GM23338 (cell line): ENCODE measurements at regions not wholly inside any gene's neighbourhood (a gene's known extent, or its start where the extent isn't known, plus 50 kb on each side); places are given as distances from the start of the nearest gene placed in this dataset.

ENCODE experiments used
- ATAC-seq: fragments of 200-7000 bp; cut with Tn5 transposase; 3 replicates; pipeline ENCODE4 v1.9.1; 2020
- DNase-seq: peaks from one replicate; pipeline ENCODE4 v3.0.0-alpha.2; 2015; ENCODE audit warnings: low spot score
- H2AFZ ChIP-seq: fragments of 200-600 bp; sonication (generic); 2 replicates; pipeline ENCODE4 v1.8.0; 2016; ENCODE audit warnings: antibody characterized with exemption, mild to moderate bottlenecking, moderate library complexity
- H3F3A ChIP-seq: fragments of 200-600 bp; sonication (generic); replicated peaks from 2 replicates; pipeline ENCODE4 v1.8.0; 2017; ENCODE audit warnings: antibody characterized with exemption, mixed run types, low read depth
- H3K27ac ChIP-seq: fragments of 200-600 bp; sonication (generic); 2 replicates; pipeline ENCODE4 v1.6.1; 2016; ENCODE audit warnings: low read depth
- H3K27me3 ChIP-seq: fragments of 200-600 bp; sonication (generic); 2 replicates; pipeline ENCODE4 v1.8.0; 2016; ENCODE audit warnings: mild to moderate bottlenecking, mixed run types, moderate library complexity; ENCODE audit not compliant: insufficient read depth
- H3K36me3 ChIP-seq: fragments of 200-600 bp; sonication (generic); 2 replicates; pipeline ENCODE4 v1.8.0; 2016; ENCODE audit warnings: mild to moderate bottlenecking; ENCODE audit not compliant: insufficient read depth
- H3K4me1 ChIP-seq: fragments of 200-600 bp; sonication (generic); 2 replicates; pipeline ENCODE4 v1.8.0; 2016; ENCODE audit warnings: mild to moderate bottlenecking, moderate library complexity; ENCODE audit not compliant: insufficient read depth
- H3K4me2 ChIP-seq: fragments of 200-600 bp; sonication (generic); 2 replicates; pipeline ENCODE4 v1.7.1; 2017; ENCODE audit warnings: mixed run types
- H3K4me3 ChIP-seq: fragments of 200-600 bp; sonication (generic); 2 replicates; pipeline ENCODE4 v1.6.1; 2016; ENCODE audit warnings: mixed run types
- H3K79me2 ChIP-seq: fragments of 200-600 bp; sonication (generic); replicated peaks from 2 replicates; pipeline ENCODE4 v1.8.0; 2017; ENCODE audit warnings: mild to moderate bottlenecking; ENCODE audit not compliant: insufficient read depth
- H3K9me2 ChIP-seq: fragments of 200-600 bp; sonication (generic); 2 replicates; pipeline ENCODE4 v1.8.0; 2017; ENCODE audit not compliant: insufficient read depth
- H4K20me1 ChIP-seq: fragments of 200-600 bp; sonication (generic); replicated peaks from 2 replicates; pipeline ENCODE4 v1.8.0; 2017; ENCODE audit warnings: mild to moderate bottlenecking; ENCODE audit not compliant: insufficient read depth
- H3K27ac Mint-ChIP-seq: 2 replicates; pipeline ENCODE4 v1.8.0; 2020; ENCODE audit warnings: inconsistent platforms, mild to moderate bottlenecking, moderate library complexity, mixed read lengths
- H3K27me3 Mint-ChIP-seq: 3 replicates; pipeline ENCODE4 v1.8.0; 2022; ENCODE audit warnings: low read depth, mild to moderate bottlenecking, moderate library complexity, mixed read lengths, inconsistent platforms; ENCODE audit not compliant: insufficient read depth, poor library complexity
- H3K36me3 Mint-ChIP-seq: 3 replicates; pipeline ENCODE4 v1.8.0; 2021; ENCODE audit warnings: low read depth, mild to moderate bottlenecking, inconsistent platforms, moderate library complexity, mixed read lengths
- H3K4me1 Mint-ChIP-seq: 3 replicates; pipeline ENCODE4 v1.8.0; 2020; ENCODE audit warnings: mild to moderate bottlenecking, inconsistent platforms, mixed read lengths
- H3K4me3 Mint-ChIP-seq: 3 replicates; pipeline ENCODE4 v1.8.0; 2021; ENCODE audit warnings: moderate library complexity, mild to moderate bottlenecking, inconsistent platforms, mixed read lengths
- H3K9me3 Mint-ChIP-seq: 3 replicates; pipeline ENCODE4 v1.8.0; 2020; ENCODE audit warnings: moderate library complexity, mild to moderate bottlenecking, inconsistent platforms, mixed read lengths
- CREB1 ChIP-seq: fragments of 250-450 bp; sonication (Bioruptor Pico); IDR thresholded peaks from 2 replicates; pipeline ENCODE4 v1.5.0; 2020; ENCODE audit warnings: low read depth, mild to moderate bottlenecking, moderate library complexity
- EZH2phosphoT487 ChIP-seq: fragments of 200-600 bp; sonication (generic); IDR thresholded peaks from one replicate; pipeline ENCODE4 v1.8.1; 2018; ENCODE audit warnings: antibody characterized with exemption; ENCODE audit not compliant: unreplicated experiment
- JUNB ChIP-seq: IDR thresholded peaks from one replicate; pipeline ENCODE4 v1.6.1; 2016; ENCODE audit warnings: antibody characterized with exemption; ENCODE audit not compliant: unreplicated experiment
- POLR2AphosphoS5 ChIP-seq: IDR thresholded peaks from 2 replicates; pipeline ENCODE4 v1.6.1; 2016; ENCODE audit warnings: antibody characterized with exemption, low read depth
- ZNF114 ChIP-seq: fragments of 250-450 bp; sonication (Bioruptor Pico); IDR thresholded peaks from 2 replicates; pipeline ENCODE4 v1.5.0; 2020; ENCODE audit warnings: mild to moderate bottlenecking, moderate library complexity
- TF ChIP-seq, protein P1 (sequence below), 2 experiments: fragments of 200-600 bp in 1 of 2; sonication (generic) in 1 of 2; conservative IDR thresholded peaks; 2 replicates each; pipeline versions ENCODE4 v1.5.1 to v1.6.1; 2016 to 2017; ENCODE audit warnings: antibody characterized with exemption in 2 of 2, low read depth in 2 of 2, mild to moderate bottlenecking in 2 of 2, moderate library complexity in 1 of 2
- TF ChIP-seq, protein P2 (sequence below): fragments of 250-450 bp; sonication (Bioruptor Pico); IDR thresholded peaks from 2 replicates; pipeline ENCODE4 v1.5.0; 2020; ENCODE audit warnings: mild to moderate bottlenecking, moderate library complexity
- TF ChIP-seq, protein P3 (sequence below): IDR thresholded peaks from 2 replicates; pipeline ENCODE4 v1.6.1; 2016; ENCODE audit warnings: antibody characterized with exemption
- TF ChIP-seq, protein P4 (sequence below): IDR thresholded peaks from one replicate; pipeline ENCODE4 v1.6.1; 2018; ENCODE audit warnings: antibody characterized with exemption; ENCODE audit not compliant: unreplicated experiment

DNA sequence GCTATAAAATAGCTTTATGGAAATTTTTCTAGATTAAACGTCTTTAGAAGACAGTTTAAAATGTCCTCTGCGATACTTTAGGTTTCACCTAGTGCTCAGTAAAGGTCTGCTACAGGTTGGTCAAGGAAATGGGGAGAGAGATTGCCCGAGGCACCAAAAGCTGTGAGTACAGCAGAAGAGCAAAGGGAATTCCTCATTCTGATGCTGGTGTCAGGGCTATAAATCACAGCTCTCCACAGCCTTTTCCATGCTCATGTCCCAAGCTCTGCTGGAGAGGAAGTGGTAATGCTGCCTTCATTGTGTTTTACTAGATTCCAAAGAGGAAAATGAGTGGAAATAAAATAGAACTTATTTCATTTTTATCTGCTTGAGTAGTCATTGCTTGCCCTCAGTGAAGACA lies 2060.4 kb downstream of the ARAP2 start:
- no peak overlapping the region for H3K27ac Mint-ChIP-seq
- no peaks in the 10 kb centered on the region for H3K27me3 ChIP-seq
- peaks cover 8% of the 10 kb centered on the region; the same call in 1 of the 2 replicates for H3K9me2 ChIP-seq
- H3K36me3 ChIP-seq = no peaks in the 10 kb centered on the region
- H3K36me3 Mint-ChIP-seq = peaks cover 3% of the 10 kb centered on the region; the same call in 1 of the 3 replicates
- no peaks in the 10 kb centered on the region for H3K27me3 Mint-ChIP-seq
- H3K4me1 Mint-ChIP-seq = peaks cover 29% of the 10 kb centered on the region
- H3K79me2 ChIP-seq = no peaks in the 10 kb centered on the region
- H3K4me3 Mint-ChIP-seq = no peak overlapping the region
- no peak overlapping the region for H3K27ac ChIP-seq
- H3F3A ChIP-seq = no peaks in the 10 kb centered on the region
- no peak for TF ChIP-seq EZH2phosphoT487
- TF ChIP-seq, protein P1, sequence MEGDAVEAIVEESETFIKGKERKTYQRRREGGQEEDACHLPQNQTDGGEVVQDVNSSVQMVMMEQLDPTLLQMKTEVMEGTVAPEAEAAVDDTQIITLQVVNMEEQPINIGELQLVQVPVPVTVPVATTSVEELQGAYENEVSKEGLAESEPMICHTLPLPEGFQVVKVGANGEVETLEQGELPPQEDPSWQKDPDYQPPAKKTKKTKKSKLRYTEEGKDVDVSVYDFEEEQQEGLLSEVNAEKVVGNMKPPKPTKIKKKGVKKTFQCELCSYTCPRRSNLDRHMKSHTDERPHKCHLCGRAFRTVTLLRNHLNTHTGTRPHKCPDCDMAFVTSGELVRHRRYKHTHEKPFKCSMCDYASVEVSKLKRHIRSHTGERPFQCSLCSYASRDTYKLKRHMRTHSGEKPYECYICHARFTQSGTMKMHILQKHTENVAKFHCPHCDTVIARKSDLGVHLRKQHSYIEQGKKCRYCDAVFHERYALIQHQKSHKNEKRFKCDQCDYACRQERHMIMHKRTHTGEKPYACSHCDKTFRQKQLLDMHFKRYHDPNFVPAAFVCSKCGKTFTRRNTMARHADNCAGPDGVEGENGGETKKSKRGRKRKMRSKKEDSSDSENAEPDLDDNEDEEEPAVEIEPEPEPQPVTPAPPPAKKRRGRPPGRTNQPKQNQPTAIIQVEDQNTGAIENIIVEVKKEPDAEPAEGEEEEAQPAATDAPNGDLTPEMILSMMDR (conservative IDR thresholded peaks at IDR 0.05; ENCODE audit: low read depth in 2 of 2) = no peak
- TF ChIP-seq POLR2AphosphoS5 = no peak
- no peaks in the 10 kb centered on the region for H4K20me1 ChIP-seq
- no peak overlapping the region for H3K4me2 ChIP-seq
- ATAC-seq (no peak), DNase-seq (no peak)
- H3K4me3 ChIP-seq = no peak overlapping the region
- H3K4me1 ChIP-seq = peaks cover 34% of the 10 kb centered on the region
- H3K9me3 Mint-ChIP-seq = no peaks in the 10 kb centered on the region
- H2AFZ ChIP-seq = no peak overlapping the region

DNA sequence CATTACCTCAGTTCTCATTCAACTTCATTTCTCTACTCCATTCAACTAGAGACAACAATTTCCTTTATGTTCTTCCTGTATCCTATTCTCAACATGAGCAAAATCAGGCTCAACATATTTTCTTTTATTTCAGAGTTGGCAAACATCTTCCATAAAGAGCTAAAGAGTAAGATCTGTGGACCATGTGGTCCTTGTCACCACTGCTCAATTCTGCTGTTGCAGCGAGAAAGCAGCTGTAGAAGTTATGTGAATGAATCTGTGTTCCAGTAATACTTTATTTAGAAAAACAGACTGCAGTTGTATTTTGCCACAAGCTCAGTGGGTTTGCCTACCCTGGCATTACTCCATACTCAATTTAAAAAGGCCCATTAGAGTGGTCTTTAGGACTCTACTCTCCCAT lies 2057.3 kb downstream of the ARAP2 start:
- H3K36me3 ChIP-seq = no peaks in the 10 kb centered on the region
- no peak for DNase-seq
- ATAC-seq = no peak
- Mint-ChIP-seq H3K4me1 (peaks cover 25% of the 10 kb centered on the region), H3K36me3 (no peaks in the 10 kb centered on the region), H3K27me3 (no peaks in the 10 kb centered on the region), H3K4me3 (no peak overlapping the region), H3K27ac (peak overlapping the region; percentile 65), H3K9me3 (peaks cover 3% of the 10 kb centered on the region; the same call in 2 of the 3 replicates)
- H3K4me1 ChIP-seq = peaks cover 34% of the 10 kb centered on the region
- no peaks in the 10 kb centered on the region for H3F3A ChIP-seq
- H3K4me2 ChIP-seq = peak overlapping the region; percentile 59
- H4K20me1 ChIP-seq = no peaks in the 10 kb centered on the region
- H3K27ac ChIP-seq = peak overlapping the region; percentile 70
- no peaks in the 10 kb centered on the region for H3K9me2 ChIP-seq
- no peaks in the 10 kb centered on the region for H3K79me2 ChIP-seq
- H3K4me3 ChIP-seq = no peak overlapping the region
- no peak overlapping the region for H2AFZ ChIP-seq
- H3K27me3 ChIP-seq = no peaks in the 10 kb centered on the region
- TF ChIP-seq JUNB (no peak), POLR2AphosphoS5 (no peak), ZNF114 (CRISPR knock-in tag) (no peak), EZH2phosphoT487 (no peak), CREB1 (CRISPR knock-in tag) (no peak)
- TF ChIP-seq, protein P2, sequence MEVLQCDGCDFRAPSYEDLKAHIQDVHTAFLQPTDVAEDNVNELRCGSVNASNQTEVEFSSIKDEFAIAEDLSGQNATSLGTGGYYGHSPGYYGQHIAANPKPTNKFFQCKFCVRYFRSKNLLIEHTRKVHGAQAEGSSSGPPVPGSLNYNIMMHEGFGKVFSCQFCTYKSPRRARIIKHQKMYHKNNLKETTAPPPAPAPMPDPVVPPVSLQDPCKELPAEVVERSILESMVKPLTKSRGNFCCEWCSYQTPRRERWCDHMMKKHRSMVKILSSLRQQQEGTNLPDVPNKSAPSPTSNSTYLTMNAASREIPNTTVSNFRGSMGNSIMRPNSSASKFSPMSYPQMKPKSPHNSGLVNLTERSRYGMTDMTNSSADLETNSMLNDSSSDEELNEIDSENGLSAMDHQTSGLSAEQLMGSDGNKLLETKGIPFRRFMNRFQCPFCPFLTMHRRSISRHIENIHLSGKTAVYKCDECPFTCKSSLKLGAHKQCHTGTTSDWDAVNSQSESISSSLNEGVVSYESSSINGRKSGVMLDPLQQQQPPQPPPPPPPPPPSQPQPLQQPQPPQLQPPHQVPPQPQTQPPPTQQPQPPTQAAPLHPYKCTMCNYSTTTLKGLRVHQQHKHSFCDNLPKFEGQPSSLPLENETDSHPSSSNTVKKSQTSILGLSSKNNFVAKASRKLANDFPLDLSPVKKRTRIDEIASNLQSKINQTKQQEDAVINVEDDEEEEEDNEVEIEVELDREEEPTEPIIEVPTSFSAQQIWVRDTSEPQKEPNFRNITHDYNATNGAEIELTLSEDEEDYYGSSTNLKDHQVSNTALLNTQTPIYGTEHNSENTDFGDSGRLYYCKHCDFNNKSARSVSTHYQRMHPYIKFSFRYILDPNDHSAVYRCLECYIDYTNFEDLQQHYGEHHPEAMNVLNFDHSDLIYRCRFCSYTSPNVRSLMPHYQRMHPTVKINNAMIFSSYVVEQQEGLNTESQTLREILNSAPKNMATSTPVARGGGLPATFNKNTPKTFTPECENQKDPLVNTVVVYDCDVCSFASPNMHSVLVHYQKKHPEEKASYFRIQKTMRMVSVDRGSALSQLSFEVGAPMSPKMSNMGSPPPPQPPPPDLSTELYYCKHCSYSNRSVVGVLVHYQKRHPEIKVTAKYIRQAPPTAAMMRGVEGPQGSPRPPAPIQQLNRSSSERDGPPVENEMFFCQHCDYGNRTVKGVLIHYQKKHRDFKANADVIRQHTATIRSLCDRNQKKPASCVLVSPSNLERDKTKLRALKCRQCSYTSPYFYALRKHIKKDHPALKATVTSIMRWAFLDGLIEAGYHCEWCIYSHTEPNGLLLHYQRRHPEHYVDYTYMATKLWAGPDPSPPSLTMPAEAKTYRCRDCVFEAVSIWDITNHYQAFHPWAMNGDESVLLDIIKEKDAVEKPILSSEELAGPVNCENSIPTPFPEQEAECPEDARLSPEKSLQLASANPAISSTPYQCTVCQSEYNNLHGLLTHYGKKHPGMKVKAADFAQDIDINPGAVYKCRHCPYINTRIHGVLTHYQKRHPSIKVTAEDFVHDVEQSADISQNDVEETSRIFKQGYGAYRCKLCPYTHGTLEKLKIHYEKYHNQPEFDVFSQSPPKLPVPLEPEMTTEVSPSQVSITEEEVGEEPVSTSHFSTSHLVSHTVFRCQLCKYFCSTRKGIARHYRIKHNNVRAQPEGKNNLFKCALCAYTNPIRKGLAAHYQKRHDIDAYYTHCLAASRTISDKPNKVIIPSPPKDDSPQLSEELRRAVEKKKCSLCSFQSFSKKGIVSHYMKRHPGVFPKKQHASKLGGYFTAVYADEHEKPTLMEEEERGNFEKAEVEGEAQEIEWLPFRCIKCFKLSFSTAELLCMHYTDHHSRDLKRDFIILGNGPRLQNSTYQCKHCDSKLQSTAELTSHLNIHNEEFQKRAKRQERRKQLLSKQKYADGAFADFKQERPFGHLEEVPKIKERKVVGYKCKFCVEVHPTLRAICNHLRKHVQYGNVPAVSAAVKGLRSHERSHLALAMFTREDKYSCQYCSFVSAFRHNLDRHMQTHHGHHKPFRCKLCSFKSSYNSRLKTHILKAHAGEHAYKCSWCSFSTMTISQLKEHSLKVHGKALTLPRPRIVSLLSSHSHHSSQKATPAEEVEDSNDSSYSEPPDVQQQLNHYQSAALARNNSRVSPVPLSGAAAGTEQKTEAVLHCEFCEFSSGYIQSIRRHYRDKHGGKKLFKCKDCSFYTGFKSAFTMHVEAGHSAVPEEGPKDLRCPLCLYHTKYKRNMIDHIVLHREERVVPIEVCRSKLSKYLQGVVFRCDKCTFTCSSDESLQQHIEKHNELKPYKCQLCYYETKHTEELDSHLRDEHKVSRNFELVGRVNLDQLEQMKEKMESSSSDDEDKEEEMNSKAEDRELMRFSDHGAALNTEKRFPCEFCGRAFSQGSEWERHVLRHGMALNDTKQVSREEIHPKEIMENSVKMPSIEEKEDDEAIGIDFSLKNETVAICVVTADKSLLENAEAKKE (CRISPR knock-in tag) = no peak
- TF ChIP-seq, protein P3, sequence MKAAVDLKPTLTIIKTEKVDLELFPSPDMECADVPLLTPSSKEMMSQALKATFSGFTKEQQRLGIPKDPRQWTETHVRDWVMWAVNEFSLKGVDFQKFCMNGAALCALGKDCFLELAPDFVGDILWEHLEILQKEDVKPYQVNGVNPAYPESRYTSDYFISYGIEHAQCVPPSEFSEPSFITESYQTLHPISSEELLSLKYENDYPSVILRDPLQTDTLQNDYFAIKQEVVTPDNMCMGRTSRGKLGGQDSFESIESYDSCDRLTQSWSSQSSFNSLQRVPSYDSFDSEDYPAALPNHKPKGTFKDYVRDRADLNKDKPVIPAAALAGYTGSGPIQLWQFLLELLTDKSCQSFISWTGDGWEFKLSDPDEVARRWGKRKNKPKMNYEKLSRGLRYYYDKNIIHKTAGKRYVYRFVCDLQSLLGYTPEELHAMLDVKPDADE = no peak
- TF ChIP-seq, protein P4, sequence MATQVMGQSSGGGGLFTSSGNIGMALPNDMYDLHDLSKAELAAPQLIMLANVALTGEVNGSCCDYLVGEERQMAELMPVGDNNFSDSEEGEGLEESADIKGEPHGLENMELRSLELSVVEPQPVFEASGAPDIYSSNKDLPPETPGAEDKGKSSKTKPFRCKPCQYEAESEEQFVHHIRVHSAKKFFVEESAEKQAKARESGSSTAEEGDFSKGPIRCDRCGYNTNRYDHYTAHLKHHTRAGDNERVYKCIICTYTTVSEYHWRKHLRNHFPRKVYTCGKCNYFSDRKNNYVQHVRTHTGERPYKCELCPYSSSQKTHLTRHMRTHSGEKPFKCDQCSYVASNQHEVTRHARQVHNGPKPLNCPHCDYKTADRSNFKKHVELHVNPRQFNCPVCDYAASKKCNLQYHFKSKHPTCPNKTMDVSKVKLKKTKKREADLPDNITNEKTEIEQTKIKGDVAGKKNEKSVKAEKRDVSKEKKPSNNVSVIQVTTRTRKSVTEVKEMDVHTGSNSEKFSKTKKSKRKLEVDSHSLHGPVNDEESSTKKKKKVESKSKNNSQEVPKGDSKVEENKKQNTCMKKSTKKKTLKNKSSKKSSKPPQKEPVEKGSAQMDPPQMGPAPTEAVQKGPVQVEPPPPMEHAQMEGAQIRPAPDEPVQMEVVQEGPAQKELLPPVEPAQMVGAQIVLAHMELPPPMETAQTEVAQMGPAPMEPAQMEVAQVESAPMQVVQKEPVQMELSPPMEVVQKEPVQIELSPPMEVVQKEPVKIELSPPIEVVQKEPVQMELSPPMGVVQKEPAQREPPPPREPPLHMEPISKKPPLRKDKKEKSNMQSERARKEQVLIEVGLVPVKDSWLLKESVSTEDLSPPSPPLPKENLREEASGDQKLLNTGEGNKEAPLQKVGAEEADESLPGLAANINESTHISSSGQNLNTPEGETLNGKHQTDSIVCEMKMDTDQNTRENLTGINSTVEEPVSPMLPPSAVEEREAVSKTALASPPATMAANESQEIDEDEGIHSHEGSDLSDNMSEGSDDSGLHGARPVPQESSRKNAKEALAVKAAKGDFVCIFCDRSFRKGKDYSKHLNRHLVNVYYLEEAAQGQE = no peak
